ENCODE measurements at regions not wholly inside any gene's neighbourhood (a gene's known extent, or its start where the extent isn't known, plus 50 kb on each side); places are given as distances from the start of the nearest gene placed in this dataset.

GRCh38 chr7:41007811-41008210 is 695.1 kb downstream of the INHBA start:
- no peak for TF ChIP-seq CTCF (IDR thresholded peaks at IDR 0.05)
- TF ChIP-seq TAF1 (IDR thresholded peaks at IDR 0.05; ENCODE audit: borderline replicate concordance, low read depth, low read length) = no peak
- no peak for TF ChIP-seq ZBTB33 (IDR thresholded peaks at IDR 0.05; ENCODE audit: borderline replicate concordance, low read depth)
- no peak for TF ChIP-seq IRF3 (IDR thresholded peaks at IDR 0.05; ENCODE audit: low read depth, low read length)
- no peak for TF ChIP-seq POLR2AphosphoS5 (IDR thresholded peaks at IDR 0.05; ENCODE audit: low read depth, low read length)
- no peak for TF ChIP-seq MAX (IDR thresholded peaks at IDR 0.05; ENCODE audit: low read depth)

Measured in SK-N-SH (cell line).